ENCODE measurements at regions not wholly inside any gene's neighbourhood (a gene's known extent, or its start where the extent isn't known, plus 50 kb on each side); places are given as distances from the start of the nearest gene placed in this dataset.

DNA sequence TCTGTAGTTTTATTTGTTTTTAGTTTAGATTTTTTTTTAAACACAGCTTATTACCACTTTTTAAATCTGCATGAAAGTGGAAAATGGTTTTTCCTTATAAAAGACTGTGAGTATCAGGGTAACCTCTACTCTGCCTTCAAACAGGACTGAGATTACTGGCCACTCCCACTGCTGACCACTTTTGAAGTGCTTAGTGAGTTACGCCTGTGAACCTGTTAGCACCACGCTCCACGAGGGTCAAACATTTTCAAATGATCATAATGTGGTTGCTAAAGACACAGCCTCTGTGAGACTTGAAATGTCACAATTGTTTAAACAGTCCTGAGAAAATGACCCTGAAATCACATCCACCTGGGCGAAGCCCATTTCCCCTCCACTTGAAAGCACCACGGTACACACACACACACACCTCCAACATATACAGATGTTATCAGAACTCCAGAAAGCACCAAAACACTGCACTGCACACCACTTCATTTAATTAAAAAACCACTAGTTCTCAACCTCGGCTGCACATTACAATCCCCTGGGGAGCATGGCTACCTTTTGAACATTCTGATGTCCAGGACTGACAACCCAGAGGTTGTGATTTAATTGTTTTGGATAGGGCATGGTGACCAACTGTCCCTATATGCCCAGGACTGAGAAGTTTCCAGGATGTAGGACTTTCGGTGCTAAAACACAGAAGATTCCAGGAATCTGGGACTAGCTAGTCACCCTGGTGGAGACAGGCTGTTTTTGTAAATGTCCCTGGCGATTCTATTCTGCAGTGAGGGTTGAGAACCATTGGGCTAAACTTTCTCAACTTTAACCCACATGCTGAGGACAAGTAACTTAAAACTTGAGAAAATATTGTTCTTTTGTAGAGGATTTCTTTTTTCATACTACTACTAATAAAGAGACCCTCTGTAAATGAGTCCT lies 176.4 kb upstream of the MYLIP start:
- H4K20me1 ChIP-seq (ENCODE audit: control insufficient read depth, insufficient read depth, insufficient read length) = no peaks in the 10 kb centered on the region
- no peak overlapping the region for H3K4ac ChIP-seq (ENCODE audit: low read depth, low read length)
- H2AK5ac ChIP-seq (ENCODE audit: insufficient read length, low read length) = no peak overlapping the region
- no peak overlapping the region for H3K14ac ChIP-seq (ENCODE audit: insufficient read depth, low read length)
- H3K27me3 Mint-ChIP-seq (ENCODE audit: low read depth) = no peaks in the 10 kb centered on the region
- H3K27ac Mint-ChIP-seq = peak overlapping the region in 2 of 3 experiments; percentile 40 to 49; a peak in 2 of 7 replicates
- no peaks in the 10 kb centered on the region for H3K9me3 Mint-ChIP-seq
- WGBS (ENCODE audit: extremely low coverage, insufficient read length, low lambda C conversion rate) = no CpG with 5 or more reads among the region's 8 CpGs
- H4K5ac ChIP-seq (ENCODE audit: insufficient read length, low read depth, low read length) = no peak overlapping the region
- H3K18ac ChIP-seq (ENCODE audit: insufficient read length, low read depth, low read length) = no peak overlapping the region
- peaks cover 37 to 51% of the 10 kb centered on the region in 2 experiments for H3K4me1 Mint-ChIP-seq
- no peak overlapping the region for H2BK20ac ChIP-seq (ENCODE audit: low read depth, low read length, poor library complexity, severe bottlenecking)
- H3T11ph ChIP-seq (ENCODE audit: low read length) = no peak overlapping the region
- no peaks in the 10 kb centered on the region for H3K79me2 ChIP-seq (ENCODE audit: insufficient read depth, low read length)
- H2BK12ac ChIP-seq (ENCODE audit: insufficient read length, low read depth, low read length) = no peak overlapping the region
- H3K23me2 ChIP-seq (ENCODE audit: insufficient read length, low read depth, low read length, poor library complexity, severe bottlenecking) = no peaks in the 10 kb centered on the region
- no peak overlapping the region for H4K91ac ChIP-seq (ENCODE audit: insufficient read length, low read depth, low read length)
- no peak overlapping the region for H2BK15ac ChIP-seq (ENCODE audit: low read depth, low read length)
- no peak overlapping the region for H3K23ac ChIP-seq (ENCODE audit: insufficient read length, low read depth, low read length)
- no peaks in the 10 kb centered on the region for H3K9me3 ChIP-seq (ENCODE audit: control insufficient read depth, low read depth, low read length)
- no peak overlapping the region for H2BK120ac ChIP-seq (ENCODE audit: low read depth, low read length, poor library complexity, severe bottlenecking)
- no peaks in the 10 kb centered on the region for H3K79me1 ChIP-seq (ENCODE audit: insufficient read depth, low read depth, low read length, poor library complexity, severe bottlenecking)
- peaks cover 5% of the 10 kb centered on the region; the same call in 1 of the 2 replicates for H3K4me1 ChIP-seq (ENCODE audit: insufficient read depth, low read length)
- no peak overlapping the region for H3K4me2 ChIP-seq (ENCODE audit: insufficient read depth, insufficient read length, low read length)
- H2AFZ ChIP-seq (ENCODE audit: low read length) = no peak overlapping the region
- no peak overlapping the region for H3K4me3 Mint-ChIP-seq
- H3K36me3 Mint-ChIP-seq (ENCODE audit: insufficient read depth in 1 of 3, low read depth in 3 of 3) = no peaks in the 10 kb centered on the region; a peak in 1 of 7 replicates
- no peak overlapping the region for H4K8ac ChIP-seq (replicated peaks; ENCODE audit: insufficient read length, low read depth, low read length)
- H3K27ac ChIP-seq (ENCODE audit: insufficient read length, low read depth, low read length) = no peak overlapping the region
- TF ChIP-seq CTCF (conservative IDR thresholded peaks at IDR 0.05) = no peak
- H3K56ac ChIP-seq (ENCODE audit: insufficient read length, low read depth, low read length) = no peak overlapping the region
- no peaks in the 10 kb centered on the region for H3K27me3 ChIP-seq (ENCODE audit: insufficient read depth, low read length)
- no peak for DNase-seq
- no peak overlapping the region for H3K9ac ChIP-seq (ENCODE audit: extremely low read depth, insufficient read length, low read length)
- H2BK5ac ChIP-seq (ENCODE audit: insufficient read length, low read length) = no peak overlapping the region
